GM12878 (cell line): ENCODE measurements at regions not wholly inside any gene's neighbourhood (a gene's known extent, or its start where the extent isn't known, plus 50 kb on each side); places are given as distances from the start of the nearest gene placed in this dataset.

Source experiments
- ATAC-seq: fragments of 200-7000 bp; cut with Tn5 transposase; 3 replicates; pipeline ENCODE4 v1.9.1; 2020; ENCODE audit warnings: mild to moderate bottlenecking, moderate library complexity
- BruUV-seq: library from RNA; stranded (reverse); fragments of 400-500 nt; replicated peaks from 2 replicates; lab custom pipeline; 2021; lab: Mats Ljungman, UMichigan
- CTCF ChIA-PET: fragments of 300-600 bp; sonication (Branson Sonifier 250); formaldehyde crosslinking; extraction: SDS; loops from one replicate; lab custom pipeline; 2021; ENCODE audit warnings: inconsistent platforms; lab: Yijun Ruan, JAX
- POLR2A ChIA-PET: fragments of 350-600 bp; formaldehyde crosslinking; extraction: SDS; loops from one replicate; lab custom pipeline; 2021; ENCODE audit warnings: inconsistent platforms; lab: Charles Lee
- RAD21 ChIA-PET: fragments of 300-600 bp; sonication (Branson Sonifier 250); formaldehyde crosslinking; loops from one replicate; lab custom pipeline; 2023; ENCODE audit warnings: antibody characterized with exemption; ENCODE audit not compliant: unreplicated experiment; lab: Charles Lee
- SMC1A ChIA-PET: fragments of 300-600 bp; sonication (Branson Sonifier 250); formaldehyde crosslinking; loops from one replicate; lab custom pipeline; 2023; ENCODE audit not compliant: unreplicated experiment, uncharacterized antibody; lab: Charles Lee
- DNase-seq: peaks from one replicate; pipeline ENCODE4 v3.0.0-alpha.2; 2011; ENCODE audit warnings: low read depth, low spot score
- FAIRE-seq: peaks from 3 replicates; lab custom pipeline; 2011; peaks lifted over from hg19 to GRCh38; lab: Jason Lieb, UNC
- H2AFZ ChIP-seq: 2 replicates; pipeline ENCODE4 v1.6.0; 2011; ENCODE audit warnings: low read depth, low read length, control low read depth; ENCODE audit not compliant: control insufficient read depth
- H3K27ac ChIP-seq: 2 replicates; pipeline ENCODE4 v1.5.1; 2011; ENCODE audit warnings: control low read depth; ENCODE audit not compliant: control insufficient read depth, insufficient read depth
- H3K27me3 ChIP-seq, 2 experiments: replicated peaks in 1 of 2; 2 replicates each; pipeline versions ENCODE4 v1.6.0 to v1.6.1; 2011; ENCODE audit warnings: low read length in 1 of 2; ENCODE audit not compliant: control insufficient read depth in 2 of 2, insufficient read depth in 2 of 2
- H3K36me3 ChIP-seq, 2 experiments: 2 replicates each; pipeline ENCODE4 v1.5.1; 2011; ENCODE audit warnings: low read length in 1 of 2; ENCODE audit not compliant: control insufficient read depth in 2 of 2, insufficient read depth in 2 of 2
- H3K4me1 ChIP-seq: 2 replicates; pipeline ENCODE4 v1.6.1; 2011; ENCODE audit warnings: mild to moderate bottlenecking, low read length, moderate library complexity, mixed read lengths; ENCODE audit not compliant: control insufficient read depth, insufficient read depth
- H3K4me2 ChIP-seq: 2 replicates; pipeline ENCODE4 v1.6.0; 2011; ENCODE audit warnings: control low read depth; ENCODE audit not compliant: control insufficient read depth, insufficient read depth
- H3K4me3 ChIP-seq: fragments of 200-600 bp; sonication (generic); 2 replicates; pipeline ENCODE4 v1.5.1; 2016
- H3K79me2 ChIP-seq: 2 replicates; pipeline ENCODE4 v1.6.0; 2011; ENCODE audit warnings: low read length; ENCODE audit not compliant: control insufficient read depth, insufficient read depth
- H3K9ac ChIP-seq: 2 replicates; pipeline ENCODE4 v1.8.0; 2011; ENCODE audit warnings: low read length, control low read depth, mixed read lengths; ENCODE audit not compliant: control insufficient read depth, insufficient read depth
- H3K9me3 ChIP-seq: replicated peaks from 3 replicates; pipeline ENCODE4 v1.5.1; 2011; ENCODE audit warnings: mild to moderate bottlenecking, low read length; ENCODE audit not compliant: control insufficient read depth, insufficient read depth
- H4K20me1 ChIP-seq: 2 replicates; pipeline ENCODE4 v1.6.0; 2011; ENCODE audit not compliant: control insufficient read depth, insufficient read depth
- BRCA1 ChIP-seq: IDR thresholded peaks from 2 replicates; pipeline ENCODE4 v1.6.1; 2011; ENCODE audit warnings: low read depth, low read length, improper control_type of control experiment
- CEBPZ ChIP-seq: fragments of 150-350 bp; IDR thresholded peaks from 2 replicates; pipeline ENCODE4 v1.6.1; 2016; ENCODE audit warnings: low read depth, low read length
- CREM ChIP-seq: IDR thresholded peaks from 2 replicates; pipeline ENCODE4 v1.6.1; 2014; ENCODE audit warnings: antibody characterized with exemption, low read depth
- POU2F2 ChIP-seq: IDR thresholded peaks from 3 replicates; pipeline ENCODE4 v1.6.1; 2011; ENCODE audit warnings: low read depth, mild to moderate bottlenecking, low read length, borderline replicate concordance
- RB1 ChIP-seq: fragments of 450-650 bp; formaldehyde crosslinking; IDR thresholded peaks from 2 replicates; pipeline ENCODE4 v1.6.1; 2017; ENCODE audit warnings: mild to moderate bottlenecking, borderline replicate concordance
- SIX5 ChIP-seq: IDR thresholded peaks from 2 replicates; pipeline ENCODE4 v1.6.1; 2011; ENCODE audit warnings: mild to moderate bottlenecking, low read depth, low read length, moderate library complexity; ENCODE audit not compliant: severe bottlenecking
- SREBF2 ChIP-seq: IDR thresholded peaks from 2 replicates; pipeline ENCODE4 v1.6.1; 2012; ENCODE audit warnings: mild to moderate bottlenecking, low read length
- TAF1 ChIP-seq: IDR thresholded peaks from 2 replicates; pipeline ENCODE4 v1.6.1; 2011; ENCODE audit warnings: mild to moderate bottlenecking, low read depth, low read length, borderline replicate concordance
- ZNF622 ChIP-seq: fragments of 450-650 bp; IDR thresholded peaks from 2 replicates; pipeline ENCODE4 v1.6.1; 2017; ENCODE audit warnings: mild to moderate bottlenecking, inconsistent platforms
- WGBS: methylation state at CpG from one replicate; pipeline ENCODE4 v1.1.6; 2016; ENCODE audit warnings: low lambda C conversion rate; ENCODE audit not compliant: insufficient replicate concordance, insufficient coverage; ENCODE audit errors: missing lambda C conversion rate; 5-methylcytosine and 5-hydroxymethylcytosine counted together
- in situ Hi-C: fragments of 300-500 bp; cut with MboI; formaldehyde crosslinking; loops from 9 replicates; pipeline ENCODE4 v1.14.3; 2018; ENCODE audit warnings: mixed read lengths
- intact Hi-C: fragments of 100-400 bp; cut with micrococcal nuclease; formaldehyde crosslinking; loops from one replicate; pipeline ENCODE4 v1.14.2; 2022; ENCODE audit not compliant: unreplicated experiment

- TF ChIP-seq TAF1, result no peak
These were observed 376.9 kb upstream of the CTSO start (continued) for GRCh38 chr4:156330436-156331031.

GRCh38 chr4:156329779-156330178 lies 376.1 kb upstream of the CTSO start:
- DNase-seq, result no peak
- Histone ChIP-seq H3K9me3 (no peaks in the 10 kb centered on the region), H3K9ac (no peak overlapping the region), H3K36me3 (no peaks in the 10 kb centered on the region), H3K4me1 (no peaks in the 10 kb centered on the region), H3K27me3 (no peaks in the 10 kb centered on the region), H2AFZ (no peak overlapping the region), H3K27ac (no peak overlapping the region), H3K4me3 (no peak overlapping the region), H3K4me2 (no peak overlapping the region)
- 0% methylated on average over 1 of the region's 1 CpG for WGBS
- ChIA-PET RAD21 (no interaction called here), SMC1A (no interaction called here), POLR2A (no interaction called here)
- in situ Hi-C loops, result no loop called here
- no peak for TF ChIP-seq SIX5
- no peak for TF ChIP-seq CREM
- no peak for TF ChIP-seq ZNF622
- no peak for TF ChIP-seq BRCA1
- no peak for TF ChIP-seq CEBPZ
- no peak for TF ChIP-seq POU2F2
- no peak for TF ChIP-seq SREBF2
- no peak for TF ChIP-seq RB1
- TF ChIP-seq, all 136 proteins: peak for 0
- Histone ChIP-seq H3K79me2 (no peaks in the 10 kb centered on the region), H4K20me1 (no peaks in the 10 kb centered on the region)
- BruUV-seq, result no TSS peak
- intact Hi-C loops, result no loop called here
- CTCF ChIA-PET, result interaction anchor here (1.3 kb wide), 1 partner anchor 159 kb away, joined by 4 read pairs; no protein-coding TSS in a partner anchor
- FAIRE-seq (no peak), ATAC-seq (peak; percentile 25; the same call in 2 of the 3 replicates)
